ENCODE measurements at regions not wholly inside any gene's neighbourhood (a gene's known extent, or its start where the extent isn't known, plus 50 kb on each side); places are given as distances from the start of the nearest gene placed in this dataset.

DNA sequence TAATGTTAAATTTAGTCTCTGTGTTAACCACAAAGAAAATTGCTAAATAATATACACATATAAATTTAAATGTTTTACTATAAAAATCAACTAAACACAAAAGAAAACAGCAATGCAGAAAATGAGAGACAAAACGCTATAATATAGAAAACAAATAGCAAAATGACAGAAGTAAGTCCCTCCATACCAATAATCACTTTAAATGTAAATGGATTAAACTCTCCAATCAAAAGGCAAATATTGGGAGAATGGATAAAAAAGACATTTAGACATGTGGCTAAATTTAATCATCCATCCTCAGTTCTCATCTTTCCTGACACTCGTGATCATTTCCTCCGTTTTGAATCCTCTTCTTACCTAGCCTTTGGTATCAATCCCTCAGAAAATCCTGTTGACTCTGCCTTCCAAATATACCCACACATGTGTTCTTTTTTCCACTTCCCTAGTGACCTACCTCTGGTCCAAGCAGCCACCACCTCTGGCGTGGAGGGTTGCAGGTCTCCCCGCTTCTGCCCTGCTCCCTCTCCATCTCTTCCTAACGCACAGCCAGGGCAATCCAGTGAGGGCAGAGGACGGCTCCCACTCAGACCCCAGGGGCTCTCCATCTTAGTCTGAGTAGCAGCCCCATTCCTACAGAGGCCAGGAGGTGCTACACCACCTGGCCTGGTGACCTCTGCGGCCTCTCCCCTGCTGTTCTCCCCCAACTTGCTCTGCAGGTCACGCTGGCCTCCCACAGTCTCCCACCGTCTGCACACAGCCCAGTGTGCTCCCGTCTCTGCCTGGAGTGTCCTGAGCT is 149.2 kb downstream of the RNASET2 start (continued):
- TF ChIP-seq, protein P1, sequence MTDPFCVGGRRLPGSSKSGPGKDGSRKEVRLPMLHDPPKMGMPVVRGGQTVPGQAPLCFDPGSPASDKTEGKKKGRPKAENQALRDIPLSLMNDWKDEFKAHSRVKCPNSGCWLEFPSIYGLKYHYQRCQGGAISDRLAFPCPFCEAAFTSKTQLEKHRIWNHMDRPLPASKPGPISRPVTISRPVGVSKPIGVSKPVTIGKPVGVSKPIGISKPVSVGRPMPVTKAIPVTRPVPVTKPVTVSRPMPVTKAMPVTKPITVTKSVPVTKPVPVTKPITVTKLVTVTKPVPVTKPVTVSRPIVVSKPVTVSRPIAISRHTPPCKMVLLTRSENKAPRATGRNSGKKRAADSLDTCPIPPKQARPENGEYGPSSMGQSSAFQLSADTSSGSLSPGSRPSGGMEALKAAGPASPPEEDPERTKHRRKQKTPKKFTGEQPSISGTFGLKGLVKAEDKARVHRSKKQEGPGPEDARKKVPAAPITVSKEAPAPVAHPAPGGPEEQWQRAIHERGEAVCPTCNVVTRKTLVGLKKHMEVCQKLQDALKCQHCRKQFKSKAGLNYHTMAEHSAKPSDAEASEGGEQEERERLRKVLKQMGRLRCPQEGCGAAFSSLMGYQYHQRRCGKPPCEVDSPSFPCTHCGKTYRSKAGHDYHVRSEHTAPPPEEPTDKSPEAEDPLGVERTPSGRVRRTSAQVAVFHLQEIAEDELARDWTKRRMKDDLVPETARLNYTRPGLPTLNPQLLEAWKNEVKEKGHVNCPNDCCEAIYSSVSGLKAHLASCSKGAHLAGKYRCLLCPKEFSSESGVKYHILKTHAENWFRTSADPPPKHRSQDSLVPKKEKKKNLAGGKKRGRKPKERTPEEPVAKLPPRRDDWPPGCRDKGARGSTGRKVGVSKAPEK (CRISPR knock-in tag; IDR thresholded peaks at IDR 0.05; ENCODE audit: borderline replicate concordance): no peak
- TF ChIP-seq, protein P2, sequence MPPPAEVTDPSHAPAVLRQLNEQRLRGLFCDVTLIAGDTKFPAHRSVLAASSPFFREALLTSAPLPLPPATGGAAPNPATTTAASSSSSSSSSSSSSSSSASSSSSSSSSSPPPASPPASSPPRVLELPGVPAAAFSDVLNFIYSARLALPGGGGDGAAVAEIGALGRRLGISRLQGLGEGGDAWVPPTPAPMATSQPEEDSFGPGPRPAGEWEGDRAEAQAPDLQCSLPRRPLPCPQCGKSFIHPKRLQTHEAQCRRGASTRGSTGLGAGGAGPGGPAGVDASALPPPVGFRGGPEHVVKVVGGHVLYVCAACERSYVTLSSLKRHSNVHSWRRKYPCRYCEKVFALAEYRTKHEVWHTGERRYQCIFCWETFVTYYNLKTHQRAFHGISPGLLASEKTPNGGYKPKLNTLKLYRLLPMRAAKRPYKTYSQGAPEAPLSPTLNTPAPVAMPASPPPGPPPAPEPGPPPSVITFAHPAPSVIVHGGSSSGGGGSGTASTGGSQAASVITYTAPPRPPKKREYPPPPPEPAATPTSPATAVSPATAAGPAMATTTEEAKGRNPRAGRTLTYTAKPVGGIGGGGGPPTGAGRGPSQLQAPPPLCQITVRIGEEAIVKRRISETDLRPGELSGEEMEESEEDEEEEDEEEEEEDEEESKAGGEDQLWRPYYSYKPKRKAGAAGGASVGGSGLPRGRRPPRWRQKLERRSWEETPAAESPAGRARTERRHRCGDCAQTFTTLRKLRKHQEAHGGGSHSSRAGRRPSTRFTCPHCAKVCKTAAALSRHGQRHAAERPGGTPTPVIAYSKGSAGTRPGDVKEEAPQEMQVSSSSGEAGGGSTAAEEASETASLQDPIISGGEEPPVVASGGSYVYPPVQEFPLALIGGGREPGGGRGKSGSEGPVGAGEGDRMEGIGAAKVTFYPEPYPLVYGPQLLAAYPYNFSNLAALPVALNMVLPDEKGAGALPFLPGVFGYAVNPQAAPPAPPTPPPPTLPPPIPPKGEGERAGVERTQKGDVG (CRISPR knock-in tag; IDR thresholded peaks at IDR 0.05; ENCODE audit: borderline replicate concordance): no peak

DNA sequence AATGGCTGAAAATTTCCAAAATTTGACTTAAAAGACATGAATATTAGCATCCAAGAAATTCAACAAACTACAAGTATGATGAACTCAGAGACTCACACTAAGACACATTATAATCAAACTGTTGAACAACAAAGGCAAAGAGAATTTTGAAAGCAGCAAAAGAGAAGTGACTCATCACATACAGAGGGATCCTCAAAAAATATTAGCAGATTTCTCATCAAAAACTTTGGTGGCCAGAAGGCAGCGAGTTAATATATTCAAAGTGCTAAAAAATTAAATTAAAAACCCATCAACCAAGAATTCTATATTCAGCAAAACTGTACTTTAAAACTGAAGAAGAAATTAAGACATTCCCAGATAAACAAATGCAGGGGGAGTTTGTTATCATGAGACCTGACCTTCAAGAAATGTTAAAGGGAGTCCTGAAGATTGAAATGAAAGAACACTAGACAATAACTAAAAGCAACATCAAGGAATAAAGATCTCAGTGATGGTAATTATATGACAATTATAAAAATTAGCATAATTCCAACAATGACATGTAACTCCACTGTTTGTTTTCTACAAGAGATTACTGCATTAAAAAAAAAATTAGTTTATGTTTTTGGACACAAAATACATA is 150.0 kb downstream of the RNASET2 start:
- Histone ChIP-seq H3K27me3 (ENCODE audit: control insufficient read depth in 1 of 2, insufficient read depth in 2 of 2, low read length in 2 of 2) (0 out of 5 replicates have a peak, but pooled peaks cover 0 to 3% of the 10 kb centered on the region in 2 experiments), H3K36me3 (replicated peaks in 1 of 2; ENCODE audit: control insufficient read depth in 1 of 2, insufficient read depth in 2 of 2, low read length in 2 of 2) (no peaks in the 10 kb centered on the region), H3K9me3 (ENCODE audit: low read length) (peaks cover 26% of the 10 kb centered on the region), H4K20me1 (ENCODE audit: insufficient read depth, low read length) (no peaks in the 10 kb centered on the region), H3K79me2 (ENCODE audit: insufficient read depth, low read length) (no peaks in the 10 kb centered on the region), H3K4me2 (ENCODE audit: low read depth, low read length) (no peak overlapping the region), H3K4me3 (replicated peaks in 1 of 3; ENCODE audit: insufficient read depth in 1 of 3, low read depth in 2 of 3, low read length in 3 of 3) (no peak overlapping the region), H2AFZ (ENCODE audit: low read length) (no peak overlapping the region), H3K9ac (ENCODE audit: insufficient read depth, low read depth, low read length) (no peak overlapping the region), H3K27ac (ENCODE audit: extremely low read length, insufficient read depth, low read length) (no peak overlapping the region), H3K4me1 (ENCODE audit: insufficient read depth, low read length) (no peaks in the 10 kb centered on the region)
- intact Hi-C loops (cut with micrococcal nuclease; ENCODE audit: unreplicated experiment) (no loop called here), in situ Hi-C loops (cut with HindIII; ENCODE audit: extremely low pct_ligation_motif_present, low pct_unique_long_range_greater_than_20kb) (no loop called here)
- no peak for TF ChIP-seq SIX4 (CRISPR knock-in tag; IDR thresholded peaks at IDR 0.05)
- no peak for TF ChIP-seq TCF12 (IDR thresholded peaks at IDR 0.05)
- no peak for TF ChIP-seq TCF12 (CRISPR knock-in tag; IDR thresholded peaks at IDR 0.05)
- 2% methylated on average over 1 of the region's 1 CpG for WGBS (ENCODE audit: low lambda C conversion rate)
- ChIA-PET POLR2A (no interaction called here), CTCF (ENCODE audit: low intra/inter-chr PET ratio, low total read pairs) (no interaction called here)
- ATAC-seq: no peak
- no peak for FAIRE-seq
- no TSS peak for BruUV-seq (replicated peaks)
- no peak for DNase-seq (ENCODE audit: low spot score)

Data from HepG2 (cell line).